GM12801 (cell line): ENCODE measurements at regions not wholly inside any gene's neighbourhood (a gene's known extent, or its start where the extent isn't known, plus 50 kb on each side); places are given as distances from the start of the nearest gene placed in this dataset.

Experiments
- CTCF ChIP-seq: IDR thresholded peaks from one replicate; pipeline ENCODE4 v1.5.1; 2011; ENCODE audit warnings: control low read depth; ENCODE audit not compliant: insufficient read length; ENCODE audit errors: extremely low read depth

DNA sequence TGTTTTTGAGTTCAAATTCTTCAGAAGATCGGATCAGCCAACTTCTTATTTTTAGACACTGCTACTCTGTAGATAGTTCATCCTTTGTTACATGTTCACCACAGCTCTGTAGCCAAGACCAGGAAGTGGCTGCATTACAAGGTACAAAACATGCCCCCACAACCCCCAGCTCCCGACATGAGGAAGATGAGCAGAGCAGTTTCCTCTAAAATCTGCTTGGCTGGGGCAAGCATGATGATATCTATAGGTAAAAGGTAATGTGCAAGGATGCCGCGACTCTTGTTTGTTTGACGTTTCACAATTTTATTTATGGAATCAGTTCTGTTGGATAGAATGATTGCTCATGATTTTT lies 126.5 kb upstream of the GRM7 start:
- no peak for TF ChIP-seq CTCF

GRCh38 chr3:6736836-6737629 lies 123.9 kb upstream of the GRM7 start:
- no peak for TF ChIP-seq CTCF

GRCh38 chr3:6737630-6738029 lies 123.3 kb upstream of the GRM7 start:
- no peak for TF ChIP-seq CTCF

GRCh38 chr3:6739288-6739687 lies 121.6 kb upstream of the GRM7 start:
- no peak for TF ChIP-seq CTCF

DNA sequence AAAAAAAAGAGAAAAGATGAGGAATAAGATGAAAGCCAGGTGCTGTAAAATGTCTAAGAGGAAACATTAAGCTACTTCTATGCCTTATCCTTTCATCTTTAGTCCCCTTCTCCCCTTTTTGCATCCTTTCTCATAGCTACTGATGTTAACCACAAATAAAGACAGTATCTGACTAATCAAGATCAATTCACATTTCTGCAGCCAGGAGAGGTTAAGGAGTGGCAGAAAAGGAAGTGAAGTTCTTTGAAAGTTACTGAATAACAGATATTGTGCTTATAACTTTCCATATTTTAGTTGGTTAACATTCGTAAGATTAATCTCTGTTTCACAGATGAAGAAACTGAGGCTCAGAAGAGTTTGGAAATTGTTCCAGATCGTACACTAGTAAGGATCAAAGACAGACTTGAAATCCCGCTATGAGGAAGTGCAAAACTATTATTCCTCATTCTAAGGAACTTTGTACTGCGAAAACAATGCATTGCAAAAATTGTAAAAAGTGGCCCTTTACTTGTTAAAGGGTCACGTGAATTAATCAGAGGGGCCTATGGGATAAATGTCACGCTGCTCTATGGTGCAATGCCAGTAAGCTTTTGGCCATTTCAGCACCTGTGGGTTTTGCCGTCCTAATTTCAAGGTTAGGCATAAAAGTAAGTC lies 117.7 kb upstream of the GRM7 start:
- TF ChIP-seq CTCF: no peak

- TF ChIP-seq CTCF: no peak
These were observed 114.5 kb upstream of the GRM7 start for GRCh38 chr3:6746443-6746842.

- no peak for TF ChIP-seq CTCF
These were observed 113.9 kb upstream of the GRM7 start for GRCh38 chr3:6747017-6747416.
